ENCODE measurements at regions not wholly inside any gene's neighbourhood (a gene's known extent, or its start where the extent isn't known, plus 50 kb on each side); places are given as distances from the start of the nearest gene placed in this dataset.
A peak's percentile ranks its signal among the peaks of the same experiment; 100 is the strongest.

DNA sequence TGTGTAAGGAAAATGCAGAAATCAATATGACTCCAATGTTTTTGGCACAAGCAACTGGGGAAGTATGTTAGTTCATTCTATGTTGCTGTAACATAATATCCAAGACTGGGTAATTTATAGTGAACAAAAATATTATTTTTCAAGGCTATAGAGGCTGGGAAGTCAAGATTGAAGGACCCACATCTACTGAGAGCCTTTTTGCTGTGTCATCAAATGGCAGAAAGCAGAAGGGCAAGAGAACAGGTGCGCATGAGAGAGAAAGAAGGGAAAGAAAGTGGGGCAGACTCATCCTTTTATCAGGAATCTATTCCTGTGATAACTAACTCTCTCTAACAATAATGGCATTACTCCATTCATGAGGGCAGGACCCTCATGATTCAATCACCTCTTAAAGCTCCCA lies 237.2 kb downstream of the FAT4 start:
- H3K27me3 ChIP-seq (replicated peaks; ENCODE audit: insufficient read depth) = no peaks in the 10 kb centered on the region
- TF ChIP-seq EZH2phosphoT487 (IDR thresholded peaks at IDR 0.05; ENCODE audit: insufficient read depth, low read depth) (no peak), EZH2 (IDR thresholded peaks at IDR 0.05; ENCODE audit: insufficient read depth, poor library complexity, severe bottlenecking) (no peak)
- H2AFZ ChIP-seq = no peak overlapping the region
- H3K9ac ChIP-seq = no peak overlapping the region
- in situ Hi-C loops (cut with MboI) = no loop called here
- H3K27ac ChIP-seq = no peak overlapping the region
- no peaks in the 10 kb centered on the region for H3F3A ChIP-seq (ENCODE audit: insufficient read depth)
- no peak for DNase-seq
- no peak overlapping the region for H3K4me2 ChIP-seq (ENCODE audit: unreplicated experiment)
- WGBS, 2 experiments (ENCODE audit: low coverage in 1 of 2, low lambda C conversion rate in 2 of 2, missing lambda C conversion rate in 2 of 2) = 96 to 100% methylated on average over 1 of the region's 1 CpG
- no peaks in the 10 kb centered on the region for H3K4me1 ChIP-seq (ENCODE audit: insufficient read depth)
- H3K36me3 ChIP-seq (ENCODE audit: low read depth) = no peaks in the 10 kb centered on the region
- H3K9me3 ChIP-seq (ENCODE audit: low read depth) = no peaks in the 10 kb centered on the region
- no peak overlapping the region for H3K4me3 ChIP-seq
- H3K9me2 ChIP-seq (ENCODE audit: insufficient read depth) = peaks cover 3% of the 10 kb centered on the region; the same call in 1 of the 2 replicates
- H3K79me2 ChIP-seq (ENCODE audit: insufficient read depth) = no peaks in the 10 kb centered on the region
- no peaks in the 10 kb centered on the region for H4K20me1 ChIP-seq (ENCODE audit: insufficient read depth)

DNA sequence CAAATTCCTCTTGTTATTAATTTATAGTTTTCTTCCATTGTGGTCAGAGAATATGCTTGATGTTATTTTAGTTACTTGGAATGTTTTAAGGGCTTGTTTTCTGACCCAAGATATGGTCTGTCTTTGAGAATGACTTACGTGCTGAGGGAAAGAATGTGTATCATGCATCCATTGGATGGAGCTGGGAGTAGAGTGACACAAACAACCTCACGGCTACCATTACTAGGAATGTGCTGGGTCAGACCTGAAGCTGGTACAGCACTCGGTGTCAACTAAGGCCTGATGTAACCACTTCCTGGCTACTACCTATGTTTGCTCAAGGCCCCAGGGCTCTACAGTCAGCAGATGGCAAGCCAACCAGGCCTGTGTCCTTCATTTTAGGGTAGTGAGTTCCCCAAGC lies 257.8 kb downstream of the FAT4 start:
- Histone ChIP-seq H3K4me2 (ENCODE audit: unreplicated experiment) (no peak overlapping the region), H3K9me3 (ENCODE audit: low read depth) (no peaks in the 10 kb centered on the region), H3K79me2 (ENCODE audit: insufficient read depth) (no peaks in the 10 kb centered on the region), H3K4me1 (ENCODE audit: insufficient read depth) (no peaks in the 10 kb centered on the region), H2AFZ (no peak overlapping the region), H3K9ac (no peak overlapping the region), H3K27ac (no peak overlapping the region), H3K36me3 (ENCODE audit: low read depth) (no peaks in the 10 kb centered on the region), H3K4me3 (no peak overlapping the region), H3K9me2 (ENCODE audit: insufficient read depth) (no peaks in the 10 kb centered on the region), H4K20me1 (ENCODE audit: insufficient read depth) (no peaks in the 10 kb centered on the region), H3K27me3 (replicated peaks; ENCODE audit: insufficient read depth) (no peaks in the 10 kb centered on the region), H3F3A (ENCODE audit: insufficient read depth) (no peaks in the 10 kb centered on the region)
- DNase-seq = no peak
- in situ Hi-C loops (cut with MboI) = no loop called here
- 84 to 85% methylated on average over 3 of the region's 3 CpGs for WGBS, 2 experiments (ENCODE audit: low coverage in 1 of 2, low lambda C conversion rate in 2 of 2, missing lambda C conversion rate in 2 of 2)
- TF ChIP-seq EZH2phosphoT487 (IDR thresholded peaks at IDR 0.05; ENCODE audit: insufficient read depth, low read depth) (no peak), EZH2 (IDR thresholded peaks at IDR 0.05; ENCODE audit: insufficient read depth, poor library complexity, severe bottlenecking) (no peak)

DNA sequence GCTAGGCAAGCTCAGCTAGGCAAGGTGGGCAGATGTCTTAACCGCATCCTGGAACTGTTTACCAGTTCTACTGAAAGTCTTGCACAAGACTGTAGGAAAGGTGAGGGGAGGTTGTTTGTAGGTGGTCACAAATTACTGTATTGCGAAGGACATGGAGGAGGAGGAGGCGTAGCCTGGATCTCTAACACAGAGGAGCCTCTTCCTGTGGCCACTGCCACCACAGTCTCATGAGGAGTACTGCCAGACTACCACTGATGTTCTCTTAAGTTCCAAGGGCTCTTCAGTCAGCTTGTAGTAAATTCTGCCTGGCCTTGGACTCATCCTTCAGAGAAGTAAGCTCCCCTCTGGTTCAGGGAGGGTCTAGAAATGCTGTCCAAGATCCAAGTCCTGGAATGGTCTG lies 258.6 kb downstream of the FAT4 start:
- Histone ChIP-seq H3K79me2 (ENCODE audit: insufficient read depth) (no peaks in the 10 kb centered on the region), H3K4me1 (ENCODE audit: insufficient read depth) (no peaks in the 10 kb centered on the region), H3K4me2 (ENCODE audit: unreplicated experiment) (no peak overlapping the region), H3K36me3 (ENCODE audit: low read depth) (no peaks in the 10 kb centered on the region), H3K9ac (no peak overlapping the region), H3K9me2 (ENCODE audit: insufficient read depth) (no peaks in the 10 kb centered on the region), H3K4me3 (no peak overlapping the region), H3K27ac (no peak overlapping the region), H3K9me3 (ENCODE audit: low read depth) (no peaks in the 10 kb centered on the region), H3F3A (ENCODE audit: insufficient read depth) (no peaks in the 10 kb centered on the region), H4K20me1 (ENCODE audit: insufficient read depth) (no peaks in the 10 kb centered on the region), H2AFZ (no peak overlapping the region), H3K27me3 (replicated peaks; ENCODE audit: insufficient read depth) (no peaks in the 10 kb centered on the region)
- in situ Hi-C loops (cut with MboI) = no loop called here
- 91 to 96% methylated on average over 3 of the region's 3 CpGs for WGBS, 2 experiments (ENCODE audit: low coverage in 1 of 2, low lambda C conversion rate in 2 of 2, missing lambda C conversion rate in 2 of 2)
- no peak for TF ChIP-seq EZH2 (IDR thresholded peaks at IDR 0.05; ENCODE audit: insufficient read depth, poor library complexity, severe bottlenecking)
- no peak for TF ChIP-seq EZH2phosphoT487 (IDR thresholded peaks at IDR 0.05; ENCODE audit: insufficient read depth, low read depth)
- DNase-seq = no peak

GRCh38 chr4:125573786-125574185 lies 259.0 kb downstream of the FAT4 start:
- Histone ChIP-seq H4K20me1 (ENCODE audit: insufficient read depth) (no peaks in the 10 kb centered on the region), H3K27me3 (replicated peaks; ENCODE audit: insufficient read depth) (no peaks in the 10 kb centered on the region), H3K9ac (no peak overlapping the region), H3F3A (ENCODE audit: insufficient read depth) (no peaks in the 10 kb centered on the region), H3K27ac (no peak overlapping the region), H3K9me2 (ENCODE audit: insufficient read depth) (no peaks in the 10 kb centered on the region), H3K4me2 (ENCODE audit: unreplicated experiment) (no peak overlapping the region), H3K4me1 (ENCODE audit: insufficient read depth) (no peaks in the 10 kb centered on the region), H3K4me3 (no peak overlapping the region), H3K79me2 (ENCODE audit: insufficient read depth) (no peaks in the 10 kb centered on the region), H3K36me3 (ENCODE audit: low read depth) (no peaks in the 10 kb centered on the region), H3K9me3 (ENCODE audit: low read depth) (no peaks in the 10 kb centered on the region), H2AFZ (no peak overlapping the region)
- in situ Hi-C loops (cut with MboI) = no loop called here
- no peak for TF ChIP-seq EZH2phosphoT487 (IDR thresholded peaks at IDR 0.05; ENCODE audit: insufficient read depth, low read depth)
- no peak for TF ChIP-seq EZH2 (IDR thresholded peaks at IDR 0.05; ENCODE audit: insufficient read depth, poor library complexity, severe bottlenecking)
- no peak for DNase-seq
- 23 to 48% methylated on average over 1 of the region's 1 CpG for WGBS, 2 experiments (ENCODE audit: low coverage in 1 of 2, low lambda C conversion rate in 2 of 2, missing lambda C conversion rate in 2 of 2)

DNA sequence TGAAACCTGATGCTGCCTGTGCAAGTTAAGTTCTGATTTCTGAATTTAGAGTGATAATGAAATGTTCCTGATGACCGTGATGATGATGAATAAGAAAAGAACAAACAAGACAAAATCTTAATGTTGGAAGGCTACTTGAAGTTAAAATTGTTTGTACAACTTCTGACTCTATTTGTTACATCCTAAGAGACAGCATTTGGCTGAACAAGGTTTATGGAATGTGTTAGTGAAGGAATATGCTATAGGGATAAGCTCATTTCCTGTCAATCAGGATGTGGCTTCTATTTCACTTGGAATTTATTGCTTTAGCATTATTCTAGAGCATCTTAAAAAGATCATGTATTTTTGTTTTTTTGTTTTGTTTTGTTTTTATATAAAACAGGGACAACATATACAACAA lies 267.5 kb downstream of the FAT4 start:
- in situ Hi-C loops (cut with MboI) = no loop called here
- Histone ChIP-seq H3K27ac (no peak overlapping the region), H2AFZ (peak overlapping the region; percentile 0; the same call in 1 of the 2 replicates), H3K9me2 (ENCODE audit: insufficient read depth) (no peaks in the 10 kb centered on the region), H4K20me1 (ENCODE audit: insufficient read depth) (no peaks in the 10 kb centered on the region), H3K79me2 (ENCODE audit: insufficient read depth) (no peaks in the 10 kb centered on the region), H3K27me3 (replicated peaks; ENCODE audit: insufficient read depth) (no peaks in the 10 kb centered on the region), H3F3A (ENCODE audit: insufficient read depth) (no peaks in the 10 kb centered on the region), H3K4me2 (ENCODE audit: unreplicated experiment) (peak overlapping the region; percentile 5), H3K4me1 (ENCODE audit: insufficient read depth) (peaks cover 6% of the 10 kb centered on the region; the same call in 1 of the 2 replicates), H3K4me3 (no peak overlapping the region), H3K9me3 (ENCODE audit: low read depth) (no peaks in the 10 kb centered on the region), H3K9ac (no peak overlapping the region), H3K36me3 (ENCODE audit: low read depth) (no peaks in the 10 kb centered on the region)
- TF ChIP-seq EZH2phosphoT487 (IDR thresholded peaks at IDR 0.05; ENCODE audit: insufficient read depth, low read depth) = no peak
- no peak for TF ChIP-seq EZH2 (IDR thresholded peaks at IDR 0.05; ENCODE audit: insufficient read depth, poor library complexity, severe bottlenecking)
- WGBS, 2 experiments (ENCODE audit: low coverage in 1 of 2, low lambda C conversion rate in 2 of 2, missing lambda C conversion rate in 2 of 2) = 29 to 75% methylated on average over 1 of the region's 1 CpG
- DNase-seq = peak; percentile 8

Measured in GM23248 (cell line).